AG09319 (cell line): ENCODE measurements at regions not wholly inside any gene's neighbourhood (a gene's known extent, or its start where the extent isn't known, plus 50 kb on each side); places are given as distances from the start of the nearest gene placed in this dataset.
A peak's percentile ranks its signal among the peaks of the same experiment; 100 is the strongest.

Experiments used
- DNase-seq: peaks from one replicate; pipeline ENCODE4 v3.0.0-alpha.2; 2010; ENCODE audit warnings: low read depth; ENCODE audit errors: extremely low read depth
- TF ChIP-seq, protein P1 (sequence below): IDR thresholded peaks from 2 replicates; pipeline ENCODE4 v1.5.1; 2011; ENCODE audit warnings: low read depth, mild to moderate bottlenecking, inconsistent platforms, low read length, moderate library complexity

- TF ChIP-seq, protein P1, sequence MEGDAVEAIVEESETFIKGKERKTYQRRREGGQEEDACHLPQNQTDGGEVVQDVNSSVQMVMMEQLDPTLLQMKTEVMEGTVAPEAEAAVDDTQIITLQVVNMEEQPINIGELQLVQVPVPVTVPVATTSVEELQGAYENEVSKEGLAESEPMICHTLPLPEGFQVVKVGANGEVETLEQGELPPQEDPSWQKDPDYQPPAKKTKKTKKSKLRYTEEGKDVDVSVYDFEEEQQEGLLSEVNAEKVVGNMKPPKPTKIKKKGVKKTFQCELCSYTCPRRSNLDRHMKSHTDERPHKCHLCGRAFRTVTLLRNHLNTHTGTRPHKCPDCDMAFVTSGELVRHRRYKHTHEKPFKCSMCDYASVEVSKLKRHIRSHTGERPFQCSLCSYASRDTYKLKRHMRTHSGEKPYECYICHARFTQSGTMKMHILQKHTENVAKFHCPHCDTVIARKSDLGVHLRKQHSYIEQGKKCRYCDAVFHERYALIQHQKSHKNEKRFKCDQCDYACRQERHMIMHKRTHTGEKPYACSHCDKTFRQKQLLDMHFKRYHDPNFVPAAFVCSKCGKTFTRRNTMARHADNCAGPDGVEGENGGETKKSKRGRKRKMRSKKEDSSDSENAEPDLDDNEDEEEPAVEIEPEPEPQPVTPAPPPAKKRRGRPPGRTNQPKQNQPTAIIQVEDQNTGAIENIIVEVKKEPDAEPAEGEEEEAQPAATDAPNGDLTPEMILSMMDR: no peak
- no peak for DNase-seq
Measured at GRCh38 chr13:83216479-83217245, 665.6 kb downstream of the SLITRK1 start.

GRCh38 chr13:83215627-83216026 lies 666.6 kb downstream of the SLITRK1 start:
- DNase-seq: peak; percentile 16
- TF ChIP-seq, protein P1: no peak

- TF ChIP-seq, protein P1: no peak
Measured at GRCh38 chr13:83214452-83214851, 667.8 kb downstream of the SLITRK1 start.

DNA sequence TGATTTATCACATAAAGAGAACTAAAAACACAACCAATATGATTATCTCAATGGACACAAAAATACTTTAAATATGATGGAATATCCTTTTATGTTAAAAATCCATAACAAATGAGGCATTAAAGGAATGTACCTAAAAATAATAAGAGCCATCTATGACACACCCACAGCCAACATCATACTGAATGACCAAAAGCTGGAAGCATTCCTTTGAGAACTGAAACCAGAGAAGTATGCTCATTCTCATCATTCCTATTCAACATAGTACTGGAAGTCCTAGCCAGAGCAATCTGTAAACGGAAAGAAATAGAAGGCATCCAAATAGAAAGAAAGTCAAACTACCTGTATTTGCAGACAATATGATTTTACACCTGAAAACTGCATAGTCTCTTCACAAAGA lies 671.0 kb downstream of the SLITRK1 start:
- DNase-seq: no peak
- TF ChIP-seq, protein P1: no peak

More at GRCh38 chr13:83214452-83214851, 667.8 kb downstream of the SLITRK1 start:
- DNase-seq: no peak

DNA sequence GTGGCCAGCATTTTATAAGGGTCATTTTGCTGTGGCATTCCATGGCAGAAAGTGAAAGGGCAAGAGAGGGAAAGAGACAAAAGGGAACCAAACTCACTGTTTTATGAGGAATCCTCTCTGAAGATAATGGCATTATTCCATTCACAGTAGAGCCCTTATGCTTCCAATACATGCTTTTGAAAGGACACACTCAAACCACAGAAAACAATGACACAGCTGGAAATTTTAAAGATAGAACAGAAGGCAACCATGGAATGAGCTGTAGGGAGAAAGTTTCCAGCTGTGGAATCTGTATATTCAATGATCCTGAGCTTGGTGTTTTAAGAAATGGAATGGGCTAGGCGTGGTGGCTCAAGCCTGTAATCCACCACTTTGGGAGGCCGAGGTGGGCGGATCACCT lies 677.4 kb downstream of the SLITRK1 start:
- TF ChIP-seq, protein P1: no peak
- DNase-seq: no peak

GRCh38 chr13:83201506-83201905 lies 680.8 kb downstream of the SLITRK1 start:
- DNase-seq: no peak
- TF ChIP-seq, protein P1: no peak

GRCh38 chr13:83197316-83197715 lies 685.0 kb downstream of the SLITRK1 start:
- TF ChIP-seq, protein P1: no peak
- DNase-seq: no peak
